ENCODE measurements at regions not wholly inside any gene's neighbourhood (a gene's known extent, or its start where the extent isn't known, plus 50 kb on each side); places are given as distances from the start of the nearest gene placed in this dataset.
A peak's percentile ranks its signal among the peaks of the same experiment; 100 is the strongest.
"Not testable (repeated sequence)": the region's sequence is repeated elsewhere in the genome, so short reads cannot be mapped to it uniquely, and the experiment has no call there.

GRCh38 chrX:9267415-9267814 is 197.4 kb upstream of the TBL1X start:
- DNase-seq (ENCODE audit: low read depth in 2 of 3, low spot score in 2 of 3), result no peak

- DNase-seq (ENCODE audit: low read depth in 2 of 3, low spot score in 2 of 3), result no peak
Observed at GRCh38 chrX:9269134-9269533, 195.7 kb upstream of the TBL1X start.

GRCh38 chrX:9271789-9272525 is 192.9 kb upstream of the TBL1X start:
- DNase-seq (ENCODE audit: low read depth in 2 of 3, low spot score in 2 of 3), result no peak

- DNase-seq (ENCODE audit: low read depth in 2 of 3, low spot score in 2 of 3), result no peak
Observed at GRCh38 chrX:9273744-9274143, 191.1 kb upstream of the TBL1X start.

- DNase-seq (ENCODE audit: low read depth in 2 of 3, low spot score in 2 of 3), result no peak
Observed at GRCh38 chrX:9278475-9279233, 186.2 kb upstream of the TBL1X start.

- DNase-seq (ENCODE audit: low read depth in 2 of 3, low spot score in 2 of 3), result no peak
Observed at GRCh38 chrX:9279234-9279544, 185.7 kb upstream of the TBL1X start.

- DNase-seq (ENCODE audit: low read depth in 2 of 3, low spot score in 2 of 3), result no peak
Observed at GRCh38 chrX:9280831-9281230, 184.0 kb upstream of the TBL1X start.

GRCh38 chrX:9282325-9282724 is 182.5 kb upstream of the TBL1X start:
- DNase-seq (ENCODE audit: low read depth in 2 of 3, low spot score in 2 of 3), result no peak

- DNase-seq (ENCODE audit: low read depth in 2 of 3, low spot score in 2 of 3), result peak; percentile 11 to 47 (median 18)
Observed at GRCh38 chrX:9285342-9285771, 179.5 kb upstream of the TBL1X start.

- no peak for DNase-seq (ENCODE audit: low read depth in 2 of 3, low spot score in 2 of 3)
Observed at GRCh38 chrX:9286234-9286633, 178.6 kb upstream of the TBL1X start.

- DNase-seq (ENCODE audit: low read depth in 2 of 3, low spot score in 2 of 3), result no peak
Observed at GRCh38 chrX:9291629-9292028, 173.2 kb upstream of the TBL1X start.

- DNase-seq (ENCODE audit: low read depth in 2 of 3, low spot score in 2 of 3), result no peak
Observed at GRCh38 chrX:9293051-9293496, 171.8 kb upstream of the TBL1X start.

- no peak for DNase-seq (ENCODE audit: low read depth in 2 of 3, low spot score in 2 of 3)
Observed at GRCh38 chrX:9293903-9294302, 171.0 kb upstream of the TBL1X start.

- DNase-seq (ENCODE audit: low read depth in 2 of 3, low spot score in 2 of 3), result no peak
Observed at GRCh38 chrX:9295551-9295950, 169.3 kb upstream of the TBL1X start.

- no peak for DNase-seq (ENCODE audit: low read depth in 2 of 3, low spot score in 2 of 3)
Observed at GRCh38 chrX:9298221-9298620, 166.6 kb upstream of the TBL1X start.

GRCh38 chrX:9299681-9300080 is 165.2 kb upstream of the TBL1X start:
- DNase-seq (ENCODE audit: low read depth in 2 of 3, low spot score in 2 of 3), result not testable (repeated sequence)

GRCh38 chrX:9301836-9302235 is 163.0 kb upstream of the TBL1X start:
- DNase-seq (ENCODE audit: low read depth in 2 of 3, low spot score in 2 of 3), result no peak

GRCh38 chrX:9302381-9302780 is 162.5 kb upstream of the TBL1X start:
- no peak for DNase-seq (ENCODE audit: low read depth in 2 of 3, low spot score in 2 of 3)

- no peak for DNase-seq (ENCODE audit: low read depth in 2 of 3, low spot score in 2 of 3)
Observed at GRCh38 chrX:9308426-9308825, 156.4 kb upstream of the TBL1X start.

GRCh38 chrX:9310616-9311015 is 154.2 kb upstream of the TBL1X start:
- no peak for DNase-seq (ENCODE audit: low read depth in 2 of 3, low spot score in 2 of 3)

- DNase-seq (ENCODE audit: low read depth in 2 of 3, low spot score in 2 of 3), result no peak
Observed at GRCh38 chrX:9311421-9312160, 153.3 kb upstream of the TBL1X start.

Data from activated CD8-positive, alpha-beta memory T cell treated with anti-CD3 and anti-CD28 coated beads for 48 hours (primary cell).